H1 (cell line): ENCODE measurements at regions not wholly inside any gene's neighbourhood (a gene's known extent, or its start where the extent isn't known, plus 50 kb on each side); places are given as distances from the start of the nearest gene placed in this dataset.

Source experiments
- CTCF ChIA-PET: fragments of 300-600 bp; sonication (Branson Sonifier 250); formaldehyde crosslinking; loops from one replicate; lab custom pipeline; 2021; ENCODE audit not compliant: partially characterized antibody; lab: Charles Lee
- POLR2A ChIA-PET: fragments of 300-600 bp; sonication (Branson Sonifier 250); formaldehyde crosslinking; loops from one replicate; lab custom pipeline; 2021; ENCODE audit warnings: inconsistent platforms; ENCODE audit not compliant: partially characterized antibody; lab: Charles Lee
- DNase-seq, 2 experiments: peaks; one replicate each; pipeline versions ENCODE4 v3.0.0 to v3.0.0-alpha.2; 2010 to 2022; ENCODE audit warnings: low spot score in 2 of 2, low read depth in 1 of 2, mixed read lengths in 1 of 2
- FAIRE-seq: peaks from 2 replicates; lab custom pipeline; 2011; peaks lifted over from hg19 to GRCh38; lab: Jason Lieb, UNC
- H2AFZ ChIP-seq: 2 replicates; pipeline ENCODE4 v1.8.1; 2012; ENCODE audit warnings: low read length, inconsistent platforms
- H2AK5ac ChIP-seq: 2 replicates; pipeline ENCODE4 v1.6.1; 2013; ENCODE audit warnings: low read depth, low read length
- H2BK120ac ChIP-seq: replicated peaks from 2 replicates; pipeline ENCODE3; 2013; ENCODE audit warnings: low read depth, low read length, inconsistent platforms
- H2BK12ac ChIP-seq: 2 replicates; pipeline ENCODE4 v1.6.1; 2013; ENCODE audit warnings: low read depth, low read length
- H2BK15ac ChIP-seq: 2 replicates; pipeline ENCODE4 v1.6.1; 2013; ENCODE audit warnings: low read length
- H2BK20ac ChIP-seq: 2 replicates; pipeline ENCODE4 v1.6.1; 2013; ENCODE audit warnings: low read length
- H2BK5ac ChIP-seq: 2 replicates; pipeline ENCODE4 v1.6.1; 2013; ENCODE audit warnings: low read depth, low read length
- H3K14ac ChIP-seq: 2 replicates; pipeline ENCODE4 v1.6.1; 2013; ENCODE audit warnings: inconsistent platforms; ENCODE audit not compliant: insufficient read length
- H3K18ac ChIP-seq: 2 replicates; pipeline ENCODE4 v1.6.1; 2013; ENCODE audit warnings: low read length; ENCODE audit errors: extremely low read depth
- H3K23ac ChIP-seq: 2 replicates; pipeline ENCODE4 v1.6.1; 2013; ENCODE audit warnings: inconsistent platforms; ENCODE audit not compliant: insufficient read length
- H3K23me2 ChIP-seq: 2 replicates; pipeline ENCODE4 v1.6.1; 2013; ENCODE audit warnings: low read depth, low read length
- H3K27ac ChIP-seq: 2 replicates; pipeline ENCODE4 v1.6.1; 2011; ENCODE audit warnings: low read depth, low read length, inconsistent platforms
- H3K27me3 ChIP-seq, 4 experiments: replicated peaks in 1 of 4; 1 replicate in 1 of 4; 2 replicates in 3 of 4; pipeline versions ENCODE4 v1.6.1 to v1.8.1; 2011 to 2013; ENCODE audit warnings: low read length in 3 of 4, mild to moderate bottlenecking in 3 of 4, inconsistent platforms in 2 of 4, mixed read lengths in 2 of 4, moderate library complexity in 1 of 4; ENCODE audit not compliant: control insufficient read depth in 3 of 4, insufficient read depth in 3 of 4; ENCODE audit errors: extremely low read depth in 1 of 4
- H3K36me3 ChIP-seq, 4 experiments: 2 replicates each; pipeline versions ENCODE4 v1.6.1 to v1.8.1; 2011 to 2013; ENCODE audit warnings: mild to moderate bottlenecking in 4 of 4, low read length in 3 of 4, moderate library complexity in 2 of 4, control low read depth in 1 of 4, inconsistent platforms in 1 of 4; ENCODE audit not compliant: insufficient read depth in 4 of 4, control insufficient read depth in 2 of 4
- H3K4ac ChIP-seq: replicated peaks from 2 replicates; pipeline ENCODE3; 2013; ENCODE audit warnings: low read length, low read depth, mixed read lengths, inconsistent platforms; ENCODE audit not compliant: insufficient read length
- H3K4me1 ChIP-seq, 4 experiments: replicated peaks in 1 of 4; 1 replicate in 1 of 4; 2 replicates in 3 of 4; pipeline versions ENCODE4 v1.6.1 to v1.8.1; 2011 to 2013; ENCODE audit warnings: low read length in 3 of 4, inconsistent platforms in 2 of 4, mixed read lengths in 1 of 4; ENCODE audit not compliant: insufficient read depth in 4 of 4, control insufficient read depth in 3 of 4
- H3K4me2 ChIP-seq, 2 experiments: 2 replicates each; pipeline versions ENCODE4 v1.6.1 to v1.8.1; 2011 to 2013; ENCODE audit warnings: low read depth in 2 of 2, low read length in 2 of 2, control low read depth in 1 of 2, inconsistent platforms in 1 of 2, mild to moderate bottlenecking in 1 of 2; ENCODE audit not compliant: insufficient read depth in 1 of 2
- H3K4me3 ChIP-seq, 4 experiments: fragments of 200-600, 300-600 bp in 1 of 4; sonication (generic), shearing (Covaris generic), sonication (Bioruptor Twin) in 1 of 4; 2 replicates each; pipeline versions ENCODE4 v1.5.1 to v1.8.1; 2011 to 2016; ENCODE audit warnings: low read length in 4 of 4, low read depth in 3 of 4, control low read depth in 2 of 4, inconsistent platforms in 2 of 4, mild to moderate bottlenecking in 2 of 4, mixed read lengths in 1 of 4, moderate library complexity in 1 of 4; ENCODE audit not compliant: insufficient read depth in 2 of 4; ENCODE audit errors: extremely low read depth in 1 of 4
- H3K56ac ChIP-seq: replicated peaks from 2 replicates; pipeline ENCODE3; 2013; ENCODE audit warnings: low read depth, mild to moderate bottlenecking, mixed read lengths, low read length, inconsistent platforms; ENCODE audit not compliant: insufficient read length
- H3K79me1 ChIP-seq: 2 replicates; pipeline ENCODE4 v1.6.1; 2013; ENCODE audit warnings: low read depth, low read length, control low read depth
- H3K79me2 ChIP-seq, 2 experiments: 2 replicates each; pipeline versions ENCODE4 v1.6.1 to v1.8.1; 2012 to 2013; ENCODE audit warnings: low read length in 2 of 2, mild to moderate bottlenecking in 2 of 2, inconsistent platforms in 1 of 2; ENCODE audit not compliant: insufficient read depth in 2 of 2, control insufficient read depth in 1 of 2
- H3K9ac ChIP-seq, 4 experiments: replicated peaks in 1 of 4; 1 replicate in 1 of 4; 2 replicates in 3 of 4; pipeline versions ENCODE4 v1.6.1 to v1.8.1; 2011 to 2013; ENCODE audit warnings: low read depth in 3 of 4, low read length in 3 of 4, control low read depth in 2 of 4, mild to moderate bottlenecking in 2 of 4, moderate library complexity in 2 of 4, inconsistent platforms in 1 of 4; ENCODE audit errors: extremely low read depth in 1 of 4
- H3K9me3 ChIP-seq, 2 experiments: 2 replicates each; pipeline versions ENCODE4 v1.6.1 to v1.8.1; 2012 to 2013; ENCODE audit warnings: mild to moderate bottlenecking in 2 of 2, moderate library complexity in 2 of 2, control low read depth in 1 of 2, inconsistent platforms in 1 of 2, low read depth in 1 of 2, low read length in 1 of 2, mixed read lengths in 1 of 2; ENCODE audit not compliant: insufficient read depth in 2 of 2
- H4K20me1 ChIP-seq, 2 experiments: replicated peaks in 1 of 2; 2 replicates each; pipeline versions ENCODE3 to v1.8.1; 2011 to 2013; ENCODE audit warnings: inconsistent platforms in 2 of 2, low read length in 2 of 2, mild to moderate bottlenecking in 1 of 2; ENCODE audit not compliant: insufficient read depth in 2 of 2, control insufficient read depth in 1 of 2
- H4K5ac ChIP-seq: 2 replicates; pipeline ENCODE4 v1.6.1; 2013; ENCODE audit warnings: low read length, low read depth, mixed read lengths, inconsistent platforms; ENCODE audit not compliant: insufficient read length
- H4K8ac ChIP-seq: 2 replicates; pipeline ENCODE4 v1.8.0; 2013; ENCODE audit warnings: mild to moderate bottlenecking, moderate library complexity, low read length, inconsistent platforms; ENCODE audit not compliant: insufficient read depth; ENCODE audit errors: extremely low read depth
- H4K91ac ChIP-seq: replicated peaks from 2 replicates; pipeline ENCODE3; 2013; ENCODE audit warnings: low read length, mixed read lengths, inconsistent platforms; ENCODE audit not compliant: insufficient read length
- MAX ChIP-seq: IDR thresholded peaks from 2 replicates; pipeline ENCODE4 v1.6.1; 2012; ENCODE audit warnings: inconsistent platforms
- TAF7 ChIP-seq: optimal IDR thresholded peaks from 2 replicates; pipeline ENCODE3; 2011; ENCODE audit warnings: low read depth, mild to moderate bottlenecking, inconsistent platforms, low read length, moderate library complexity, borderline replicate concordance
- WGBS, 2 experiments: shearing (Covaris generic) in 1 of 2; methylation state at CpG; one replicate each; pipeline versions ENCODE4 v1.1.6 to v1.1.7; 2013 to 2015; ENCODE audit warnings: low lambda C conversion rate in 2 of 2, mixed read lengths in 2 of 2, inconsistent platforms in 1 of 2, low coverage in 1 of 2, missing lambda C conversion rate in 1 of 2; ENCODE audit not compliant: insufficient replicate concordance in 2 of 2, insufficient coverage in 1 of 2, insufficient read length in 1 of 2; ENCODE audit errors: extremely low coverage in 1 of 2, missing lambda C conversion rate in 1 of 2; 5-methylcytosine and 5-hydroxymethylcytosine counted together

- whole genome bisulfite sequencing, 2 experiments: 17% methylated on average over 9 of the region's 9 CpGs; no CpG with 5 or more reads in 1 of the 2 experiments
- peak; percentile 42 for FAIRE-seq
- peak overlapping the region; percentile 69; the same call in 1 of the 2 replicates for H2BK5ac ChIP-seq
Observed at GRCh38 chrX:13936521-13937225, 93.0 kb downstream of the GEMIN8 start.

More at GRCh38 chrX:13936521-13937225, 93.0 kb downstream of the GEMIN8 start:
- H3K9ac ChIP-seq: peak overlapping the region in 2 of 4 experiments; percentile 24 to 59; a peak in 1 of 7 replicates
- no peak overlapping the region for H4K5ac ChIP-seq
- peak overlapping the region; percentile 69 for H2BK120ac ChIP-seq
- CTCF ChIA-PET: no interaction called here
- H3K56ac ChIP-seq: peak overlapping the region; percentile 42
- peak overlapping the region; percentile 52 for H3K18ac ChIP-seq
- H2AFZ ChIP-seq: no peak overlapping the region
- H2BK12ac ChIP-seq: 0 out of 2 replicates have a peak overlapping the region, but pooled peaks have one; percentile 53
- no peak overlapping the region for H2AK5ac ChIP-seq
- H3K14ac ChIP-seq: no peak overlapping the region
- H3K23ac ChIP-seq: no peak overlapping the region
- peak overlapping the region; percentile 68 for H4K91ac ChIP-seq
- H3K9me3 ChIP-seq: no peaks in the 10 kb centered on the region
- H2BK15ac ChIP-seq: no peak overlapping the region
- TF ChIP-seq TAF7 (no peak), MAX (no peak)
- peaks cover 2% of the 10 kb centered on the region for H3K23me2 ChIP-seq
- H3K27ac ChIP-seq: no peak overlapping the region; the same call in 1 of the 2 replicates
- no peaks in the 10 kb centered on the region for H4K20me1 ChIP-seq
- no peak overlapping the region for H2BK20ac ChIP-seq
- H3K79me1 ChIP-seq: no peaks in the 10 kb centered on the region
- H3K4me1 ChIP-seq: peaks cover 9 to 22% (median 16%) of the 10 kb centered on the region in 4 experiments; a peak in 6 of 7 replicates
- H4K8ac ChIP-seq: no peak overlapping the region
- H3K4ac ChIP-seq: peak overlapping the region; percentile 44
- peaks cover 0 to 20% (median 0%) of the 10 kb centered on the region in 4 experiments; a peak in 2 of 8 replicates for H3K36me3 ChIP-seq
- H3K79me2 ChIP-seq: peaks cover 0 to 53% of the 10 kb centered on the region in 2 experiments; a peak in 3 of 4 replicates
- H3K4me3 ChIP-seq: peak overlapping the region; percentile 19 to 84 (median 52); a peak in 6 of 8 replicates
- POLR2A ChIA-PET: no interaction called here
- H3K27me3 ChIP-seq: no peaks in the 10 kb centered on the region
- no peak for DNase-seq
- H3K4me2 ChIP-seq: peak overlapping the region; percentile 71 to 88
